GM12878 (cell line): ENCODE measurements at regions not wholly inside any gene's neighbourhood (a gene's known extent, or its start where the extent isn't known, plus 50 kb on each side); places are given as distances from the start of the nearest gene placed in this dataset.

Experiments used
- ATAC-seq: fragments of 200-7000 bp; cut with Tn5 transposase; 3 replicates; pipeline ENCODE4 v1.9.1; 2020; ENCODE audit warnings: mild to moderate bottlenecking, moderate library complexity
- BruUV-seq: library from RNA; stranded (reverse); fragments of 400-500 nt; replicated peaks from 2 replicates; lab custom pipeline; 2021; lab: Mats Ljungman, UMichigan
- CTCF ChIA-PET: fragments of 300-600 bp; sonication (Branson Sonifier 250); formaldehyde crosslinking; extraction: SDS; loops from one replicate; lab custom pipeline; 2021; ENCODE audit warnings: inconsistent platforms; lab: Yijun Ruan, JAX
- POLR2A ChIA-PET: fragments of 350-600 bp; formaldehyde crosslinking; extraction: SDS; loops from one replicate; lab custom pipeline; 2021; ENCODE audit warnings: inconsistent platforms; lab: Charles Lee
- RAD21 ChIA-PET: fragments of 300-600 bp; sonication (Branson Sonifier 250); formaldehyde crosslinking; loops from one replicate; lab custom pipeline; 2023; ENCODE audit warnings: antibody characterized with exemption; ENCODE audit not compliant: unreplicated experiment; lab: Charles Lee
- SMC1A ChIA-PET: fragments of 300-600 bp; sonication (Branson Sonifier 250); formaldehyde crosslinking; loops from one replicate; lab custom pipeline; 2023; ENCODE audit not compliant: unreplicated experiment, uncharacterized antibody; lab: Charles Lee
- DNase-seq: peaks from one replicate; pipeline ENCODE4 v3.0.0-alpha.2; 2011; ENCODE audit warnings: low read depth, low spot score
- FAIRE-seq: peaks from 3 replicates; lab custom pipeline; 2011; peaks lifted over from hg19 to GRCh38; lab: Jason Lieb, UNC
- H2AFZ ChIP-seq: 2 replicates; pipeline ENCODE4 v1.6.0; 2011; ENCODE audit warnings: low read depth, low read length, control low read depth; ENCODE audit not compliant: control insufficient read depth
- H3K27ac ChIP-seq: 2 replicates; pipeline ENCODE4 v1.5.1; 2011; ENCODE audit warnings: control low read depth; ENCODE audit not compliant: control insufficient read depth, insufficient read depth
- H3K27me3 ChIP-seq, 2 experiments: replicated peaks in 1 of 2; 2 replicates each; pipeline versions ENCODE4 v1.6.0 to v1.6.1; 2011; ENCODE audit warnings: low read length in 1 of 2; ENCODE audit not compliant: control insufficient read depth in 2 of 2, insufficient read depth in 2 of 2
- H3K36me3 ChIP-seq, 2 experiments: 2 replicates each; pipeline ENCODE4 v1.5.1; 2011; ENCODE audit warnings: low read length in 1 of 2; ENCODE audit not compliant: control insufficient read depth in 2 of 2, insufficient read depth in 2 of 2
- H3K4me1 ChIP-seq: 2 replicates; pipeline ENCODE4 v1.6.1; 2011; ENCODE audit warnings: mild to moderate bottlenecking, low read length, moderate library complexity, mixed read lengths; ENCODE audit not compliant: control insufficient read depth, insufficient read depth
- H3K4me2 ChIP-seq: 2 replicates; pipeline ENCODE4 v1.6.0; 2011; ENCODE audit warnings: control low read depth; ENCODE audit not compliant: control insufficient read depth, insufficient read depth
- H3K4me3 ChIP-seq: fragments of 200-600 bp; sonication (generic); 2 replicates; pipeline ENCODE4 v1.5.1; 2016
- H3K79me2 ChIP-seq: 2 replicates; pipeline ENCODE4 v1.6.0; 2011; ENCODE audit warnings: low read length; ENCODE audit not compliant: control insufficient read depth, insufficient read depth
- H3K9ac ChIP-seq: 2 replicates; pipeline ENCODE4 v1.8.0; 2011; ENCODE audit warnings: low read length, control low read depth, mixed read lengths; ENCODE audit not compliant: control insufficient read depth, insufficient read depth
- H3K9me3 ChIP-seq: replicated peaks from 3 replicates; pipeline ENCODE4 v1.5.1; 2011; ENCODE audit warnings: mild to moderate bottlenecking, low read length; ENCODE audit not compliant: control insufficient read depth, insufficient read depth
- H4K20me1 ChIP-seq: 2 replicates; pipeline ENCODE4 v1.6.0; 2011; ENCODE audit not compliant: control insufficient read depth, insufficient read depth
- BCL11A ChIP-seq: IDR thresholded peaks from 2 replicates; pipeline ENCODE4 v1.6.1; 2011; ENCODE audit warnings: low read depth, low read length
- CBX3 ChIP-seq: fragments of 200-600 bp; sonication (generic); IDR thresholded peaks from 2 replicates; pipeline ENCODE4 v1.6.1; 2016; ENCODE audit warnings: low read depth, borderline replicate concordance
- EED ChIP-seq: sonication (generic); IDR thresholded peaks from 2 replicates; pipeline ENCODE4 v1.6.1; 2016; ENCODE audit warnings: antibody characterized with exemption, low read depth
- EGR1 ChIP-seq, 2 experiments: IDR thresholded peaks; 1 replicate in 1 of 2; 2 replicates in 1 of 2; pipeline ENCODE4 v1.6.1; 2011 to 2012; ENCODE audit warnings: low read depth in 2 of 2, low read length in 2 of 2, borderline replicate concordance in 1 of 2, mild to moderate bottlenecking in 1 of 2, moderate library complexity in 1 of 2
- MEF2A ChIP-seq: IDR thresholded peaks from 2 replicates; pipeline ENCODE4 v1.6.1; 2011; ENCODE audit warnings: low read depth, mild to moderate bottlenecking, low read length, moderate library complexity; ENCODE audit not compliant: insufficient read depth
- MTA2 ChIP-seq: fragments of 450-650 bp; IDR thresholded peaks from 2 replicates; pipeline ENCODE4 v1.6.1; 2016; ENCODE audit warnings: low read depth, mild to moderate bottlenecking, moderate library complexity
- NFYA ChIP-seq: IDR thresholded peaks from 2 replicates; pipeline ENCODE4 v1.6.1; 2011; ENCODE audit warnings: low read depth, mild to moderate bottlenecking, low read length, improper control_type of control experiment, borderline replicate concordance
- NR2C1 ChIP-seq: fragments of 450-650 bp; IDR thresholded peaks from 2 replicates; pipeline ENCODE4 v1.6.1; 2017; ENCODE audit warnings: antibody characterized with exemption, mild to moderate bottlenecking, moderate library complexity
- NR2F1 ChIP-seq: fragments of 450-650 bp; conservative IDR thresholded peaks from 2 replicates; pipeline ENCODE4 v1.6.1; 2017; ENCODE audit warnings: mild to moderate bottlenecking
- NRF1 ChIP-seq: conservative IDR thresholded peaks from 2 replicates; pipeline ENCODE4 v1.6.1; 2011; ENCODE audit warnings: mild to moderate bottlenecking, low read depth, low read length, improper control_type of control experiment
- PAX8 ChIP-seq: fragments of 450-650 bp; IDR thresholded peaks from 2 replicates; pipeline ENCODE4 v1.6.1; 2017; ENCODE audit warnings: mild to moderate bottlenecking, moderate library complexity
- POLR2AphosphoS2 ChIP-seq: IDR thresholded peaks from 2 replicates; pipeline ENCODE4 v1.6.1; 2011; ENCODE audit warnings: low read depth, mild to moderate bottlenecking, low read length, improper control_type of control experiment, moderate library complexity
- RFX5 ChIP-seq: IDR thresholded peaks from 2 replicates; pipeline ENCODE4 v1.6.1; 2011; ENCODE audit warnings: low read depth, low read length, improper control_type of control experiment
- RUNX3 ChIP-seq: IDR thresholded peaks from 2 replicates; pipeline ENCODE4 v1.6.1; 2012; ENCODE audit warnings: low read length, inconsistent platforms
- WRNIP1 ChIP-seq: IDR thresholded peaks from 2 replicates; pipeline ENCODE4 v1.6.1; 2011; ENCODE audit warnings: low read depth, low read length, improper control_type of control experiment, borderline replicate concordance
- YY1 ChIP-seq: IDR thresholded peaks from 2 replicates; pipeline ENCODE4 v1.6.1; 2011; ENCODE audit warnings: low read depth, mild to moderate bottlenecking, low read length
- WGBS: methylation state at CpG from one replicate; pipeline ENCODE4 v1.1.6; 2016; ENCODE audit warnings: low lambda C conversion rate; ENCODE audit not compliant: insufficient replicate concordance, insufficient coverage; ENCODE audit errors: missing lambda C conversion rate; 5-methylcytosine and 5-hydroxymethylcytosine counted together
- in situ Hi-C: fragments of 300-500 bp; cut with MboI; formaldehyde crosslinking; loops from 9 replicates; pipeline ENCODE4 v1.14.3; 2018; ENCODE audit warnings: mixed read lengths
- intact Hi-C: fragments of 100-400 bp; cut with micrococcal nuclease; formaldehyde crosslinking; loops from one replicate; pipeline ENCODE4 v1.14.2; 2022; ENCODE audit not compliant: unreplicated experiment
- TF ChIP-seq, protein P1 (sequence below): fragments of 450-650 bp; formaldehyde crosslinking; IDR thresholded peaks from 2 replicates; pipeline ENCODE4 v1.5.0; 2022; ENCODE audit warnings: mild to moderate bottlenecking, missing genetic modification characterization

DNA sequence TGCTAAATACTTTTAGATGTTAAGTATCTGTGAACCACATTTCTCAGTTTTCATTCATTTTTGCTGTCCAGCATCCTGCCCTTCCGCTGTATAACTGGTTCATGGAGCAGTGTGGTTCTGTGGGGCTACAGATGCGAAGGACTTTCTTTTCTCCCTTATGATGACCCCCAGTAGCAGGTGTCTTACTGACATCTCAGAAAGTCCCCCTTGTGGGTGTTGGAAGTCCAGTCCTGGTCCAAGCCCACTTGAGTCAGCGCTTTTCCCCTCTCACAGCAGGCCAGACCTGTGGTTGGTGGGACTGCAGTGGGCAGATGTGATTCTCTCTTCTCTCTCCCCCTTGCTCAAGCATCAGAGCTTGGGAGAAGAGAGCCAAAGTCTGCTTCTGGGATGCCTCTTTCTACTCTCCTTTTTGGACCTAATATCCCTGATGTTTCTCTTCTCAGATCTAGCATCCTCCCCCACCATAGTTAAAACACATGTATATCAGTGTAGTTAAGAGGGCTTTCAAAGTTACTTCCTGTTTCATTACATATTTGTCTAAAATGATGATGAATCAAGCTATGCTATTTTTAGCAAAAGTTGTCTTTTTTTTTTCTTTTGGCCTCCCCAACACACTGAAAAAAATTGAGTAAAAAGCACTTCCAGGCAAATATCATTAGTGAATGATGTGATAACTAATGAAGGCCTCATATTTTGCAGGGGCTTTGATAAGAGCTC, 119.5 kb upstream of the ZNF618 start:
- Histone ChIP-seq H3K9ac (no peak overlapping the region), H2AFZ (no peak overlapping the region), H3K27ac (no peak overlapping the region), H3K36me3 (no peaks in the 10 kb centered on the region), H3K4me3 (no peak overlapping the region), H3K4me2 (no peak overlapping the region), H3K27me3 (no peaks in the 10 kb centered on the region; a peak in 1 of 4 replicates), H4K20me1 (0 out of 2 replicates have a peak, but pooled peaks cover 3% of the 10 kb centered on the region), H3K79me2 (no peaks in the 10 kb centered on the region), H3K4me1 (no peaks in the 10 kb centered on the region), H3K9me3 (no peaks in the 10 kb centered on the region)
- in situ Hi-C loops = no loop called here
- BruUV-seq = no TSS peak
- intact Hi-C loops = loop anchor here (1.0 kb wide), 1 partner anchor 12 kb away; no protein-coding TSS in a partner anchor
- POLR2A ChIA-PET = no interaction called here
- DNase-seq (no peak), ATAC-seq (no peak), FAIRE-seq (no peak)
- CTCF ChIA-PET = interaction anchor here (1.0 kb wide), 1 partner anchor 15 kb away, joined by 3 read pairs; no protein-coding TSS in a partner anchor
- 24% methylated on average over 3 of the region's 3 CpGs for WGBS
- RAD21 ChIA-PET = no interaction called here
- TF ChIP-seq RUNX3 (no peak), MEF2A (0 out of 2 replicates have a peak, but pooled peaks have one; percentile 38)
- SMC1A ChIA-PET = no interaction called here

DNA sequence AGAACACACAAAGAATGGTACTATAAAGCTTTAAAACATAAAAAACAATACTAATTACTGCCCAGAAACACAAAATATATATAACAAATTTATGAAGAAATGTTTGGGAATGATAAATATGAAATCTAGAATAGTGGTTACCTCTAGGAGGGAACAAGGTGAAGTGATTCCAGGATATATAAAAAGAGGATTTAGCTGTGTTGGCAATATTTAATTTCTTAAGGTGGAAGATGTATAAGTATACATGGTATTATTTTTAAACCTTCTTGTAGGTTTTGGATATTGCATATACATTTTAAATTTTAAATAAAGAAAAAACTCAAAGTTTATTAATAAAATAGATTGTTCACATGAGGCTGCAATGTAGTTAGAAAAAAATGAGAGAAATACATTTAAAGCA, 112.7 kb upstream of the ZNF618 start:
- Histone ChIP-seq H3K79me2 (no peaks in the 10 kb centered on the region), H3K9ac (no peak overlapping the region), H3K4me1 (no peaks in the 10 kb centered on the region), H2AFZ (no peak overlapping the region), H4K20me1 (0 out of 2 replicates have a peak, but pooled peaks cover 3% of the 10 kb centered on the region), H3K27ac (no peak overlapping the region), H3K36me3 (no peaks in the 10 kb centered on the region), H3K9me3 (no peaks in the 10 kb centered on the region), H3K4me2 (no peak overlapping the region), H3K4me3 (no peak overlapping the region), H3K27me3 (no peaks in the 10 kb centered on the region)
- no TSS peak for BruUV-seq
- ChIA-PET POLR2A (no interaction called here), RAD21 (no interaction called here), SMC1A (no interaction called here), CTCF (interaction anchor here (1.4 kb wide), 1 partner anchor 44 kb away, joined by 3 read pairs; no protein-coding TSS in a partner anchor)
- no peak for ATAC-seq
- in situ Hi-C loops = no loop called here
- intact Hi-C loops = no loop called here
- no peak for FAIRE-seq
- no peak for DNase-seq
- TF ChIP-seq BCL11A = no peak
- no peak for TF ChIP-seq PAX8
- TF ChIP-seq YY1 = no peak
- TF ChIP-seq MTA2 = no peak
- TF ChIP-seq NR2C1 = no peak
- TF ChIP-seq EED = no peak
- TF ChIP-seq, protein P1, sequence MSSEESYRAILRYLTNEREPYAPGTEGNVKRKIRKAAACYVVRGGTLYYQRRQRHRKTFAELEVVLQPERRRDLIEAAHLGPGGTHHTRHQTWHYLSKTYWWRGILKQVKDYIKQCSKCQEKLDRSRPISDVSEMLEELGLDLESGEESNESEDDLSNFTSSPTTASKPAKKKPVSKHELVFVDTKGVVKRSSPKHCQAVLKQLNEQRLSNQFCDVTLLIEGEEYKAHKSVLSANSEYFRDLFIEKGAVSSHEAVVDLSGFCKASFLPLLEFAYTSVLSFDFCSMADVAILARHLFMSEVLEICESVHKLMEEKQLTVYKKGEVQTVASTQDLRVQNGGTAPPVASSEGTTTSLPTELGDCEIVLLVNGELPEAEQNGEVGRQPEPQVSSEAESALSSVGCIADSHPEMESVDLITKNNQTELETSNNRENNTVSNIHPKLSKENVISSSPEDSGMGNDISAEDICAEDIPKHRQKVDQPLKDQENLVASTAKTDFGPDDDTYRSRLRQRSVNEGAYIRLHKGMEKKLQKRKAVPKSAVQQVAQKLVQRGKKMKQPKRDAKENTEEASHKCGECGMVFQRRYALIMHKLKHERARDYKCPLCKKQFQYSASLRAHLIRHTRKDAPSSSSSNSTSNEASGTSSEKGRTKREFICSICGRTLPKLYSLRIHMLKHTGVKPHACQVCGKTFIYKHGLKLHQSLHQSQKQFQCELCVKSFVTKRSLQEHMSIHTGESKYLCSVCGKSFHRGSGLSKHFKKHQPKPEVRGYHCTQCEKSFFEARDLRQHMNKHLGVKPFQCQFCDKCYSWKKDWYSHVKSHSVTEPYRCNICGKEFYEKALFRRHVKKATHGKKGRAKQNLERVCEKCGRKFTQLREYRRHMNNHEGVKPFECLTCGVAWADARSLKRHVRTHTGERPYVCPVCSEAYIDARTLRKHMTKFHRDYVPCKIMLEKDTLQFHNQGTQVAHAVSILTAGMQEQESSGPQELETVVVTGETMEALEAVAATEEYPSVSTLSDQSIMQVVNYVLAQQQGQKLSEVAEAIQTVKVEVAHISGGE (CRISPR knock-in tag) = no peak
- no peak for TF ChIP-seq WRNIP1
- TF ChIP-seq EGR1 (IDR thresholded peaks at IDR 0.05; ENCODE audit: borderline replicate concordance in 1 of 2, low read depth in 2 of 2, low read length in 2 of 2) = no peak
- TF ChIP-seq CBX3 = no peak
- TF ChIP-seq NR2F1 = no peak
- no peak for TF ChIP-seq NFYA
- TF ChIP-seq POLR2AphosphoS2 = no peak
- no peak for TF ChIP-seq RFX5
- TF ChIP-seq NRF1 = no peak
